HG03571 (cell line): ENCODE measurements at regions not wholly inside any gene's neighbourhood (a gene's known extent, or its start where the extent isn't known, plus 50 kb on each side); places are given as distances from the start of the nearest gene placed in this dataset.
"Not testable (repeated sequence)": the region's sequence is repeated elsewhere in the genome, so short reads cannot be mapped to it uniquely, and the experiment has no call there.

Source experiments
- ATAC-seq: cut with Tn5 transposase; IDR thresholded peaks from one replicate; pipeline ENCODE4 v1.9.1; 2021; ENCODE audit not compliant: unreplicated experiment

DNA sequence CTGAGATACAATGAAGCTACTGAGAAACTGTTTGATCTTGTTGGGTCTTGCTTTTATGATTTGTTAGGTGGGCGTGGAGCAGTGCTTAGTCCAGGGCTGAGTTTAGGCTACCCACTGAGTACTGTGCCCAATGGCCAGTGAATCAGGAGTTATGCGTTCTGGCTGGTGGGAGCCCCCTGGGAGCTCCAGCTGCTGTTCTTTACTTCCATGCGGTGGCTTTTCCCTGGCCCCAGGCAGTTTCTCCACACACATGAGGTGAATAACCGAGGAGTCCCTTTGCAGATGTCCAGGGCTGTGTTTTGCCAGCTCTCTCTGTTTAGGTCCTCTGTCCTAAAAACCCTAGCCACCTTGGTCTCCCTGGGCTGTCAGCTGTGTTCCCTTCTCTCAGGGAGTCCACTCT is 106.5 kb downstream of the KLF13 start:
- ATAC-seq, result no peak

DNA sequence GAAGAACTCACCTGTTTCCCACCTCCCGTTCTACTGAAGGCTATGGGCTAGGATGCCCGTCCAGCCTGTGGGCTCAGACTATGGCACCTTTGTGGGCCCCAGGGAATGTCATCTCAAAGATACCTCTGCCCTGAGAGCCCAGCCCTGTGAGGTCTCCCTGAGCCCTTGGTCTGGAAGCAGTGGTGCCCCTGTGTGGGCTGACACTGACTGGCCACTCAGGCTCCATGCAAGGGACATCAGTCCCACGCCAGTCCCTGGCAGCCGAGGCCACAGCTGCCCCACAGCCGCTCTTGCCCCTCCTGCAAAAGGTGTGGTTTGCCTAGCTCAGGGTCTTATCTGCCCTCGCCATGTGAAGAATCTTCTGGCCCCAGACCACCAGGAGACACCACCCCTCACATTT is 106.9 kb downstream of the KLF13 start:
- ATAC-seq, result no peak

DNA sequence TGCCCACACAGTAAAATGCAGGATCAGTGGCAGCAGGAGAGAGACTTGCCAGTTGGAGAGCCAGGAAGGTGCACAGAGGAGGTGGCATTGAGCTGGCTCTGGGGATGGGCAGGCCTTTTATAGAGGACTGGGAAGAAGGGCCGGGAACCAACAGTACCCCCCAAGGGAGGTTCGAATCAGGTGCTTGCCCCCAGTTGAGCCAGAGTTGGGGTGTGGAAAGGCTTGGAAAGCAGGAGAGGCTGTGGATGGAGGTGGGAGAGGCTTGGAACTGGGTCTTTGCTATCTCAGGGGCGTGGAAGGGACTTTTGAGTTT is 107.6 kb downstream of the KLF13 start:
- ATAC-seq, result no peak

DNA sequence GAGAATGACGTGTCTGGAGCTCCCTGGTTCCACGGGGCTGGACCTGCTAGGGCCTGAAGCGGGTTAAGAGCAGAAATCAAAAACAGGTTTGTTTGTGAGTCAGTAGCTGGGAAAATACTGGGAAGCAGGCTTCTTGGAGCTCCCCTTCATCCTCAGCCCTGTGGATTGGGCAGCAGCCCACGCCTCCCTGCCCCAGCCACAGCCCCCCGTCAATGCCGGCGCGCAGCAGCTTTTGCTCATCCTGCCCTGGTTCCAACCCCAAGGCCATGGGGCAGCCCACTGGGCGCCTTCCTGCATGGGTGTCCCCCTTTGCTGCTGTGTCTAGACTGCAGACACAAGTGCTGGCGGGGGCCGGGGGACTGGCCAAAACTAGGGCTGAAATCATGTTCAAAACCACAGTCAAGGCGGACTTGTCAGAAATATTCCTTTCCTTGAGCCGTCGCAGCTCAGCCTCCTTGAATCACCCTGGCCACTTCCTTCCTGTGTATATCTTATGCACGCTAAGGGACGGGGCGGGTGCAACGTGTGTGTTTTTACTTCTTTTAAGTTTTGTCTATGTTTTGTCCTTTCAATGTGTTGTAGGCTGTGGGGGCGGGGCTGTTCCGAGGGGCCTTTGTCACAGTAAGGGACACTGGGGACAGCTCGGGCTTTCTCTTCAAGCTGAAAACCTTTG is 108.1 kb downstream of the KLF13 start:
- peak; percentile 48 for ATAC-seq

DNA sequence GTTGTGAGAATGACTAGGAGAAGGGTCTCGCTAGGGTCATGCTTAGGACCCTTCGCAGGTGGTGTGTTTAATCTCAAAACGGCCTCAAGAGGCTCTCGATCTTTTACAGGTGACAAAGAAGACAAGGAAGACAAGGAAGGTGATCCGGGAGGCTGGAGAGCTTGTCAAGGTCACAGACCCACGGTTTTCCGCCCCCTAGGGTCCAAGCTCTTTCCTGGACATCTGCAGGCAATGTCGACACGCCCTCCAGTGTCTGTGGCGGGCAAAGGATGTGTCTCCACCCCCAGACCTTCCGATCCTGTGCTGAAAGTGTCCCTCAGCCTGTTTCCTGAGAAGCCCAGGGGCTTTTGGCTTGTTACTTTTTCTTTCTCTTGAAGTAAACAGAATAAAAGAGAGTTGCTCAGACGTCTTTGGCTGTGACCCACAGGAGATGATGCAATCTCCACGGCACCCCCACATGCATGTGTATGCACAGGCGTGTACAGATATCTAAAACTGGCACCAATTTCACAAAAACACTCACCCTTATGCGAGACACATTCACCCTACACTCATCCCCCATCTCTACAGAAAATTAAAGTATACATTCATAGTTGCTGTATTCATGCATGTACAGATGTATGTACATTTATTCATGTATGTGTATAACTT is 108.8 kb downstream of the KLF13 start:
- ATAC-seq, result peak; percentile 59

DNA sequence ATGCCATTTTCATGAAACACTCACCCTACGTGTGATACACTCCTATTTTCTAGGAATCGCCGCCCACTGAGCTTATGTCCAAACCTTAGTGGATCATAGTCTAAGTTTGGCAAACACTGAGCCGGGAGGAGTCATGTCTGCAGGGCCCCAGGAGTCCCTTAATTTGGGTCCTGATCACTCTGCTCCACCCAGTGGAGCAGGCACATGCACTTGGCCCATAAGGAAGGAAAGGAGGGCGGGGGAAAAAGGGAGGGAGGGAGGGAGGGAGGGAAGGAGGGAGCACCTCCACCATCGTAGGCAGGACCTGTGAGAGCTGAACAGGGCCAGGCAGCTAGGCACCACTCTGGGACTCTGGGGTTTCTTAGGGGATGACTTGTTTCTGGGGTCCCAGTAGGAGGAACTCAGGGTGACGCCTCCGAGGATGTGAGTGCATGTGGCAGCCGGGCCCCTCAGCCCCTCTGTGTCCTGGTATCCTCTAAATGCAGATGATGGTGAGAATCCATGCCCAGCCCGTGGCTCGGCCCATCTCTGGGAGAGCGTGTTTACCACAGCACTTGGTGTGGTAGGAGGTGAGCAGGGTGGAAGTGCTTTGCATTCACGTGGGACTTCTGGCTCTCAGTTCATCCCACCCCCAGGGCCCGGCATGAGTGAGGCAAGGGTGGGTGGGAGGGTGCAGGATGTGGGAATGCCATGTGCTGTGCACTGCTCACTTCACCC is 109.4 kb downstream of the KLF13 start:
- no peak for ATAC-seq

DNA sequence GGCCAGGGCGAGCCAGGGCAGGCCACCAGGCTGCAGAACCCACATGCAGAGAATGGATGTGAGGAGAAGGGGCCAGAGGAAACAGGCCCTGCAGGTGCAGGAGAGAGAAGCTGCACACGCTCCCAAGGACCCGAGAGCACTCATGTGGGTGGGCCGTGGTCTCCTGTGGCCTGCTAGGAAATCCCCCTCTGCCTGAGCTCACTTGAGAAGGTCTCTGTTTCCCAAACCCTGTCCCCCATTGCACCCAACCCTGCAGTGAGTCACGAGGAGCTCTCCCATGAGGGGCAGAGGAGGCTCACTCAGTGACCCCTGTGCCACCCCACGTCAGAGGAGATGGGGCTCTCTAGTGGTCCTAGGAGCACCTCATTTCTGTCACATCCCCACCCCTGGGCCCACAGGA is 111.1 kb downstream of the KLF13 start:
- ATAC-seq, result no peak

DNA sequence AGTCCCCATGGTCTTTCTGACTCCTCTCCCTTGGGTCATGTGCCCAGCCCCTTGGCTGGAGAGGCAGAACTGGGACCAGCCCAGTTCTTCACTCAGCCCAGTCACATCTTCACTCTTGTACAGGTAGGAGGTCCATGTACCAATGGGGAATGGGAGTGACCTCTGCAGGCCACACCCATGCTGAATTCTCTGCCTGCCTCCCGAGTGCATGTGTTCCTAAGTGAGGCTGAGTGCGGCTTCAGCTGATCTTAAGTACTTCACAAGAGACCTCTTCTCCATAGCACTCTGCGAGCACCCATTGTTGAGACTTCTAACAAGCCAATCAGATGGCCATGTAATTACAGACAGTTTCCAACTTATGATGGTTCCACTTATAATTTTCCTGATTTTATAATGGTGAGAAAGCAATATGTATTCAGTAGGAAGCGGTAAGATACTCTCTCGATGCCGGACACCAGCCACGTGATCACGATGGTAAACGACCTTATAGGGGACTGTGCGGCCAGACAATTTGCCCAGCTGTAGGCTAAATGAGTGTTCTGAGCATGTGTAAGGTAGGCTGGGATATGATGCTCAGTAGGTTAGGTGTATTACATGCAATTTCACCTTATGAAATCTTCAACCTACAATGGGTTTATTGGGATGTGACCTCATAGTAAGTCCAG is 112.1 kb downstream of the KLF13 start:
- ATAC-seq, result no peak

DNA sequence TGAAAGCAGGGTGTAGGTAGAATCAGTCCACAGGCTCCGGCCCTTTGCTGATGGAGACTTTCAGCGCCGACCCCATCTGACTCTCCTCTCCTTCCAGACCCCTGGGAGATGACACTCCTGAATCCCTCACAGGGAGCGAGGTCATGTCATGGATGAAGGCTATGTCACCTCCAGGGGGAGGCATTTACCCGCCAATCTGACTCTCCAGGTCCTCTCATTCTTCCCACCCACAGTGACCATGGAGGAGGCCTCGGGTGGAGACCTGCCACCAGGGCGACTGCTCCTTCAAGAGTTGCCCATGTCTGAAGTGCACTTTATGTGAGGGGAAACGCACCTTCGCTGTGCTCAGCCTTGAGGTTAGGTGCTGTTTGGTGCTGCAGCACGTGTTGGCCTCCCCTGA is 112.7 kb downstream of the KLF13 start:
- no peak for ATAC-seq

DNA sequence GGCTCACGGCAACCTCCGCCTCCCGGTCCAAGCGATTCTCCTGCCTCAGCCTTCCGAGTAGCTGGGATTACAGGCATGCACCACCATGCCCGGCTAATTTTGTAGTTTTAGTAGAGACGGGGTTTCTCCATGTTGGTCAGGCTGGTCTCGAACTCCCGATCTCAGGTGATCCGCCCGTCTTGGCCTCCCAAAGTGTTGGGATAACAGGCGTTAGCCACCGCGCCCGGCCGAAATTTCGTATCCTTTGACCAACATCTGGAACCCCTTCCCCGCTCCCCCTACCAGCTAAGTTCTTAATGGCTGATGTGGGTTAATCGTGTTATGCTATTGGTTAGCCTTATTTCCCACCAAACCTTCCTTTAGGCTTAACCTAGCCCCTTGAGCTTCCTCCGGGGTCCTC is 113.6 kb downstream of the KLF13 start:
- ATAC-seq, result not testable (repeated sequence)

DNA sequence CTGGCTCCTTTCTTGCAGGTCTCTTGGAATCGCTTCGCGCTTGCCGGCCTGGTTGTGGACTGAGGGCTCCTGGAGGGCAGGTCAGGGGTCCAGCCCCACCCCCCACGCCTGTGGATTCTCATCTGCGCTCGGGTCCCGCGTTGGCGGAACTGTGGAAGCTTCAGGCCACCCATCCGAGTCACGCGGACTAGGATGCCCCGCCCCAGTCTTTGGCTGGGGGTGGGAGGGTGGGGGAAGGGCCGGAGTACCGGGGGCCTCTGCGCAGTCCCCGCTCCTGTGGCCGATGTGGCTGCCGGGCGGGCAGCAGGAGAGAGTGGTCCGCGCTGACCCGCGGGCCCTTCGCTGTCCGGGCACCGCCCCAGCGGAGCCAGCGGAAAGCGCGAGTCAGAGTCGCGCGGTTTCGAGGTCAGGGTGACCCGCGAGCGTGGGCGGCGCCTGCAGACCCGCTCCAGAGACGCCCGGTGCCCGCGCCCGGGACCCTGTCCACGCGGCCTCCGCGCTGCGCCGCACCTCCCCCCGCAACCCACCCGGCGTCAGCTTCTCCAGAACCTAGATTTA is 114.2 kb downstream of the KLF13 start:
- no peak for ATAC-seq

DNA sequence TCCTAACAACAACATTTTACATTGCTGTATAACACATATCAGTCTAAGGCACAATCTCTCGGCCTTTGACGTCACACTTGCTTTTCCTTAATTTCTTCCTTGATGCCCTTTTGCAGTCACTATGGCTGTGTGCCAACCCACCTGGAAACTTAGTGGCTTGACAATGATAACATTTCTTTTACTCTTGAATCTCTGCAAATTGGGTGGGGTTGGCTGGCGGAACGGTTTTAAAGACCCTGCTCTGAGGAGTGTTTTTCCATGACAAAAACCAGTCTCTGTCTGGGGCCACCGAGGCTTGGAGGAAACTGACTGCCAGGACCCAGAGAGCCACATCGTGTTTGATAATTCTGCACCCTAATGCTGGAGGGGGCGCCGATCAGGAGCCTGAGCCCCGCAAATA is 115.6 kb downstream of the KLF13 start:
- no peak for ATAC-seq

DNA sequence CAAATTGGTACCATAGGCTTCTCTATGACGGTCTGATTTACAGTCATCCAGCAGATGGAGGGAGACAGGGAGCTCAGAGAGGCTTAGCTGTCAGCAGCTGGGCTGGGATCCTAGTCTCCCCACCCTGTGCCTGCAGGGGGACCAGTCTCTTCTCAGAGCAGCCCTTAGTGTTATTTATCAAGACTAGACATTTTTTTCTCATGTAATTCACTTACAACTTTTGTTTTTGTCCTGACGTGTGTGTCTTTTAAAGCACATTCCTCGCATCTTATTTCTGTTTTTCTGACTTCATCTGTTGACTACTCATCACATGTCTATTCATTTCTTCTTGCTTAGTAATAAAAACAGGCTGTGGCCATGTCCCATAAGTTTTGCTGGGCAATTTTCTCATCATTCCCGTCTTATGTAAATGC is 116.1 kb downstream of the KLF13 start:
- no peak for ATAC-seq

DNA sequence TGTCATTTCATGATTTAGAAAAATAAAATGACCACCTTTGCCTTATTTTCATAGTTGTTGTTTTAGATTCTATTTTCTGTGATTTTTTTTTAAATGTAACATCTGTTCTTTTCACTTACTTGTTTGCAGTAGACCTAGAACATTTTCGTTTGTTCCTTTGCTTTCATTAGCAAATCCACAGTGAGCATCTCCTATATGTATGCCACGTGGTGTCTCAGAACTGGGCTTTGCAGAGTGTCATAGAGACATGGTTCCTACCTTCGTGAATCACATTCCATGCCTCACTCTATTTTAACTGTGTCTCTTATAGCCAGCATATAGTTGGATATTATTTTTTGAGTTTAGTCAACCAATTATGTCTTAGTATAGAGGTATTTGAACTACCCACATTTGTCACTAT is 118.2 kb downstream of the KLF13 start:
- ATAC-seq, result no peak

DNA sequence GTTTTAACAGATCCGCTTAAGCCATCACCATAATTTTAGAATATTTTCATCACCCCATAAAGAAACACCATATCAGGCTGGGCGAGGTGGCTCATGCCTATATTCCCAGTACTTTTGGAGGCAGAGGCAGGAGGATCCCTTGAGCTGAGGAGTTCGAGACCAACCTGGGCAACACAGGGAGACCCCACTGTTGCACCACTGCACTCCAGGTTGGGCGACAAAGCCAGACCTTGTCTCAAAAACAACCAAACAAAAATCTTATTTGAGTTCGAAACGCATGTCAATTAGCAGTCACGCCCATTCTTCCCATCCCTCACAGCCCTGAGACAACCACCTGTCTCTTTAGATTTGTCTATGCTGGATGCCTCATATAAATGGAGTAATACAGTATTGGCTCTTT is 119.9 kb downstream of the KLF13 start:
- no peak for ATAC-seq

DNA sequence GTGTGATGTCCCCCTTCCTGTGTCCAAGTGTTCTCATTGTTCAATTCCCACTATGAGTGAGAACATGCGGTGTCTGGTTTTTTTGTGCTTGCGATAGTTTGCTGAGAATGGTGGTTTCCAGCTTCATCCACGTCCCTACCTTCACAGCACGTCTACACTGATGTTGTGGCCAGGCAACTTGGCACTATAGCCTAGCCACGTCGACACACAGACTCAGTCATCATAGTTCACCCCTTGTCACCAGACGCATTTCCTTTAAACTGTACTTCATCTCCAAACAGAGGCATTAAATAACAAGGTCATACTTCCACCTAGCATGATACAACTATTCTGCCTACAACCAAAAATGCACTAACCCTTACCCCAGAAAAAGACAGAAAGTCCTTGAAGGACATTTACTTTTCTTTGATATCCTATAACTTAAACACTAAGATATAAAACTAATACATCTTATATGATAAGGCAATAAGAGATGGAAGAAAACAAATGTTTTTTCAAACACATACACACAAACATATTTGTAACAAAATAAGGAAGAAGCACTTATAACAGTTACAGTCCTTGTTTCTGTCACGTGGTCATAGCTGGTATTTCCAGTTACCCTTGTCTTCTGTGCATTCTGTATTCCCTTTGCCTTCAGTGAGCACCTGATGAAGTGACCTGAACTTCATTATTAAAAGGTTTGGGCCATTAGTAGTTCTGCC is 121.4 kb downstream of the KLF13 start:
- ATAC-seq, result no peak

DNA sequence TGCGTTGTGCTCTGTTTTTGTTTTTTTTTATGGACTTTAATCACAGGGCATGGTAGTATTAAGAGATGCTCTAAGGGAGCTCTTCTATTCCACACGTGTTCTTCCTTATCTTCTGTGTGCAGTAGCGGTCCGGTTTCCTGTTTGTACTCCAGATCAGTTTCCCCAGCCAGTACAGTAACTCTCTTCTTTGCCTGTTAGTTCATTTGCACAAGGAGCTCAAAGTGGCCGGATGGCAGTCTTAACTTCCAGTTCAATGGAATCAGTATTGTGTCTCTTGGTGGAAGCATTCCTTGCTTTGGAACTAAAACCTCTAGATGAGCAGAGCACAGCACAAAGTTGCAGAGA is 122.0 kb downstream of the KLF13 start:
- ATAC-seq, result no peak

DNA sequence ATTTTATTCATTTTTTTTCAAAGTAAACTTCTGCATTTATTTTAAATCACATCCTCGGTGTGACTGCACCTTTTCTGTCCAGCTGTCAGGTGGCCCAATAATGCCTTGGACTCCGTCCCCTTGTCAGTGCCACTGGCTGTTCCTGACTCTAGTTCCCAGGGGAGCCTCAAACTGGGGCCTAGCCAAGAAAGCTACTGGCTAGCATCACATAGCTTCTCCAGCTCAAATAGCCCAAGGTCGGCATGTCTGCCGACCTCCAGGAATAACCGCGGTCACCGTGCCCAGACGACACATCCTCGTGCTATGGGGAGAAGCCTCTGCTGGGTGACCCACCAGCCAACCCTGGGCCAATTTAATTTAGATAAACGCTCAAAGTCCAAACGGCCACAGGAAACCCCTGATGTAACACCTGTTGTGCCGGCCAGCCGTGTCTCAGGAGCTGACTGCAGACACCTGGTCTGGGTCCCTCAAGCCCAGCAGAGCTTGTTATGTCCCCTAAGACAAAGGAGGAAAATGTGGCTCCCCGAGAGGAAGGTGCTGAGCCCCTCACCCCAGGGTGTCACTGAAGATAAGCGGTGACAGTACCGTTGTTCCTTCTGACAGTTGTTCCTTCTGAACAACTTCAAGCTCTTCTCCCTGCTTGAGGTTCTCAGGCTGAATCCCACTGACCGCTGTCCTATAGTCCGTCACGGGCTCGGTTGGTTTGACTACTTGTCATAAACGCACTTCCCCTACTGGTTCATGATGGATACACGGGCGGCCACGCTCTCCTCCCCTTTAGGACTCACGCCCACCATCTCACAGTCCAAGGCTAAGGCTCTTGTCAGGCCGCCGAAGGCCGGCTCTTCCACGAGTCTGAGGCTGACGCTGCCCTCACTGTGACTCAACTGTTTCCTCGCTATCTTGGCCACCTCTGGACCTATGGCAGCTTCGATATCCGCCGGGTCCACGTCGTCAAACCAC is 126.2 kb downstream of the KLF13 start:
- no peak for ATAC-seq

DNA sequence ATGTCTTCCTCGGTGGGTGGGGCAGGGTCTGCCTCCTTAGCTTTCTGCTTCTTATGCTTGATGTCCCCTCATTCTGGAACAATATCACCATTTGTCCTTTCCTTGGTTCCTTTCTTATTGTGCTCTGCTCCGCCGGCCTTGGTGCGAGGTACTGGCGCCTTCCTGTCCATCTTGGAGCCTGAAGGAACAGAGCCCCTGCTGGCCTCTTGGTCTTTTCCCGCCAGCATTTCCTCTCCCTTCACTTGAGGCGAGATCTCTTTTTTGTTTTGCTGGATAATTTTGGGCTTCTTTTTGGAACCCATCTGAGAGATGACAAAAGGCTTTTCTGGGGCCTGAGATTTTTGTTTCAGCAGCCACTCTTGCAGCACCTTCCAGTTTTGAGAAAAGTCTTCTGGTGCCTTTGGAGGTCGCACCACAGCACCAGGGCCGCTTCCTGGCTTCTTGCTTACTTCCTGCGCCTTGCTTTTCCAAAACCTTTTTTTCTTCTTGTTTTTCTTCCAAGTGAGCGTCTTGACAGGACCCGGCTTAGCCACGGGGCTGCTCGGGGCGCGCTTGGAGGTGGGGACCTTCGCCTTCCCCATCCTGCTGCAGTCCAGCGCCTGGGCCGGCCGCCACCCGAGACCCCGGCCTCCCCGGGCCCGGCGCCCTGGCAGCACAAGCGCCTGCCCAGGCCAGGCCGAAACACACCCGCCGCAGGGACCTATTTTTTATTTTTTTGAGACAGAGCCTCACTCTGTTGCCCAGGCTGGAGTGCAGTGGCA is 127.1 kb downstream of the KLF13 start:
- ATAC-seq, result no peak
